ENCODE measurements at regions not wholly inside any gene's neighbourhood (a gene's known extent, or its start where the extent isn't known, plus 50 kb on each side); places are given as distances from the start of the nearest gene placed in this dataset.

GRCh38 chr2:203600286-203600685 lies 65.2 kb upstream of the RAPH1 start:
- no peak for ATAC-seq (ENCODE audit: low FRiP score)
- intact Hi-C loops (cut with DNase I), result no loop called here
- Histone ChIP-seq H3K27ac (ENCODE audit: low read depth in 1 of 2, low read length in 2 of 2) (no peak overlapping the region), H3K4me3 (ENCODE audit: low read length in 2 of 2) (no peak overlapping the region), H3K36me3 (ENCODE audit: control insufficient read depth in 1 of 2, insufficient read depth in 2 of 2, low read length in 1 of 2) (no peaks in the 10 kb centered on the region), H3K4me1 (ENCODE audit: control insufficient read depth in 1 of 2, insufficient read depth in 2 of 2, low read length in 2 of 2) (peaks cover 1 to 3% of the 10 kb centered on the region in 2 donors), H3K27me3 (ENCODE audit: control insufficient read depth in 1 of 2, insufficient read depth in 2 of 2, low read length in 1 of 2) (no peaks in the 10 kb centered on the region), H3K9me3 (ENCODE audit: control insufficient read depth, low read length) (no peaks in the 10 kb centered on the region)
- 95 to 97% methylated on average over 6 of the region's 6 CpGs for whole genome bisulfite sequencing, 2 donors
- DNase-seq, result no peak

GRCh38 chr2:203603456-203604389 lies 68.6 kb upstream of the RAPH1 start:
- no peak for ATAC-seq (ENCODE audit: low FRiP score)
- WGBS, 2 donors, result 49 to 50% methylated on average over 10 of the region's 10 CpGs
- H3K27ac ChIP-seq (ENCODE audit: low read depth in 1 of 2, low read length in 2 of 2), result no peak overlapping the region
- no peaks in the 10 kb centered on the region for H3K9me3 ChIP-seq (ENCODE audit: control insufficient read depth, low read length)
- H3K4me1 ChIP-seq (ENCODE audit: control insufficient read depth in 1 of 2, insufficient read depth in 2 of 2, low read length in 2 of 2), result peaks cover 0 to 1% of the 10 kb centered on the region in 2 donors
- H3K27me3 ChIP-seq (ENCODE audit: control insufficient read depth in 1 of 2, insufficient read depth in 2 of 2, low read length in 1 of 2), result no peaks in the 10 kb centered on the region
- no peak overlapping the region for H3K4me3 ChIP-seq (ENCODE audit: low read length in 2 of 2)
- DNase-seq, result no peak
- intact Hi-C loops (cut with DNase I), result no loop called here
- no peaks in the 10 kb centered on the region for H3K36me3 ChIP-seq (ENCODE audit: control insufficient read depth in 1 of 2, insufficient read depth in 2 of 2, low read length in 1 of 2)

- no peak overlapping the region for H3K4me3 ChIP-seq (ENCODE audit: low read length in 2 of 2)
These were observed 70.2 kb upstream of the RAPH1 start for GRCh38 chr2:203605302-203605701.

DNA sequence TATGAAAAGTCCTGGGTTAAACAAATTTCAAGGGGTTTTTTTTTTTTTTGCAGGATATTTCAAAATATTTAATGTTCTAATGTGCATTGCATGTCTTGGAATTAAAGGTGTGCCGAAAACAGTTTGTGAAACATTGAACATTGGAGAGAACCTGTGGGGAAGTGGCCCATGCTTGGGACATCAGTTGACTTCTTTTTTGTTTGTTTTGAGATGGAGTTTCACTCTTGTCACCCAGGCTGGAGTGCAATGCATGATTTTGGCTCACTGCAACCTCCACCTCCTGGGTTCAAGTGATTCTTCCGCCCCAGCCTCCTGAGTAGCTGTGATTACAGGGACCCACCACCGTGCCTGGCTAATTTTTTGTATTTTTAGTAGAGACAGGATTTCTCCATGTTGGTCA lies 71.0 kb upstream of the RAPH1 start:
- 92 to 95% methylated on average over 3 of the region's 3 CpGs for WGBS, 2 donors

More at GRCh38 chr2:203605302-203605701, 70.2 kb upstream of the RAPH1 start:
- no peaks in the 10 kb centered on the region for H3K27me3 ChIP-seq (ENCODE audit: control insufficient read depth in 1 of 2, insufficient read depth in 2 of 2, low read length in 1 of 2)
- H3K27ac ChIP-seq (ENCODE audit: low read depth in 1 of 2, low read length in 2 of 2), result no peak overlapping the region
- no peaks in the 10 kb centered on the region for H3K9me3 ChIP-seq (ENCODE audit: control insufficient read depth, low read length)
- DNase-seq (no peak), ATAC-seq (ENCODE audit: low FRiP score) (no peak)
- intact Hi-C loops (cut with DNase I), result no loop called here
- H3K36me3 ChIP-seq (ENCODE audit: control insufficient read depth in 1 of 2, insufficient read depth in 2 of 2, low read length in 1 of 2), result no peaks in the 10 kb centered on the region
- WGBS, 2 donors, result 16 to 21% methylated on average over 1 of the region's 1 CpG
- H3K4me1 ChIP-seq (ENCODE audit: control insufficient read depth in 1 of 2, insufficient read depth in 2 of 2, low read length in 2 of 2), result peaks cover 0 to 1% of the 10 kb centered on the region in 2 donors

GRCh38 chr2:203610558-203610957 lies 75.5 kb upstream of the RAPH1 start:
- intact Hi-C loops (cut with DNase I), result no loop called here
- Histone ChIP-seq H3K9me3 (ENCODE audit: control insufficient read depth, low read length) (no peaks in the 10 kb centered on the region), H3K4me3 (ENCODE audit: low read length in 2 of 2) (no peak overlapping the region), H3K27me3 (ENCODE audit: control insufficient read depth in 1 of 2, insufficient read depth in 2 of 2, low read length in 1 of 2) (no peaks in the 10 kb centered on the region), H3K36me3 (ENCODE audit: control insufficient read depth in 1 of 2, insufficient read depth in 2 of 2, low read length in 1 of 2) (no peaks in the 10 kb centered on the region), H3K27ac (ENCODE audit: low read depth in 1 of 2, low read length in 2 of 2) (no peak overlapping the region), H3K4me1 (ENCODE audit: control insufficient read depth in 1 of 2, insufficient read depth in 2 of 2, low read length in 2 of 2) (no peaks in the 10 kb centered on the region)
- DNase-seq, result no peak
- ATAC-seq (ENCODE audit: low FRiP score), result no peak
- WGBS, 2 donors, result 91% methylated on average over 8 of the region's 8 CpGs

More for the DNA sequence above, 71.0 kb upstream of the RAPH1 start:
- no peak for ATAC-seq (ENCODE audit: low FRiP score)
- Histone ChIP-seq H3K27me3 (ENCODE audit: control insufficient read depth in 1 of 2, insufficient read depth in 2 of 2, low read length in 1 of 2) (no peaks in the 10 kb centered on the region), H3K4me3 (ENCODE audit: low read length in 2 of 2) (no peak overlapping the region), H3K27ac (ENCODE audit: low read depth in 1 of 2, low read length in 2 of 2) (no peak overlapping the region), H3K9me3 (ENCODE audit: control insufficient read depth, low read length) (no peaks in the 10 kb centered on the region), H3K4me1 (ENCODE audit: control insufficient read depth in 1 of 2, insufficient read depth in 2 of 2, low read length in 2 of 2) (peaks cover 0 to 1% of the 10 kb centered on the region in 2 donors), H3K36me3 (ENCODE audit: control insufficient read depth in 1 of 2, insufficient read depth in 2 of 2, low read length in 1 of 2) (no peaks in the 10 kb centered on the region)
- DNase-seq, result no peak
- intact Hi-C loops (cut with DNase I), result no loop called here

DNA sequence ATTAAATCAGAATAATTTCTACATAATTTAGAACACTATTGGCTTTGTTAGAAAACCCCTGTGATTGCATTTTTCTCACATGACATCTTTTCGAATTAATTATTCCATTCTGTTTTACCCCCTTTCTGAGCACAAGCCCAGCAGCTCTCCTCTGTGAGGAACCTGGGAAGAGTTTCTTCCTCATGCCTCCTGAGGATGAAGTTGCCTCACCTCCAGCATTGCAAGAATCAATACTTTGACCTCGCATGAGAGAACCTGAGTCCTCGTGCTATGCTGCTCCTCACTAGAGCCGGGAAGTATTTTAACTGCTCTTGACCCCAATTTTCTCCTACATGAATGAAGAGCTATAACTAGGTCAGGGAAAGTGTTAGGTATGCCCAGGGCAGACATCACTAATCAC lies 77.1 kb upstream of the RAPH1 start:
- no peak for ATAC-seq (ENCODE audit: low FRiP score)
- no peaks in the 10 kb centered on the region for H3K4me1 ChIP-seq (ENCODE audit: control insufficient read depth in 1 of 2, insufficient read depth in 2 of 2, low read length in 2 of 2)
- intact Hi-C loops (cut with DNase I), result no loop called here

GRCh38 chr2:203619267-203619878 lies 84.3 kb upstream of the RAPH1 start:
- H3K27me3 ChIP-seq (ENCODE audit: control insufficient read depth in 1 of 2, insufficient read depth in 2 of 2, low read length in 1 of 2), result no peaks in the 10 kb centered on the region
- no peak overlapping the region for H3K27ac ChIP-seq (ENCODE audit: low read depth in 1 of 2, low read length in 2 of 2)
- DNase-seq (no peak), ATAC-seq (ENCODE audit: low FRiP score) (no peak)
- no peak overlapping the region for H3K4me3 ChIP-seq (ENCODE audit: low read length in 2 of 2)
- H3K9me3 ChIP-seq (ENCODE audit: control insufficient read depth, low read length), result no peaks in the 10 kb centered on the region
- WGBS, 2 donors, result 75 to 77% methylated on average over 6 of the region's 6 CpGs
- no peaks in the 10 kb centered on the region for H3K36me3 ChIP-seq (ENCODE audit: control insufficient read depth in 1 of 2, insufficient read depth in 2 of 2, low read length in 1 of 2)
- no peaks in the 10 kb centered on the region for H3K4me1 ChIP-seq (ENCODE audit: control insufficient read depth in 1 of 2, insufficient read depth in 2 of 2, low read length in 2 of 2)
- intact Hi-C loops (cut with DNase I), result no loop called here

More for the DNA sequence above, 77.1 kb upstream of the RAPH1 start:
- no peak for DNase-seq
- H3K27ac ChIP-seq (ENCODE audit: low read depth in 1 of 2, low read length in 2 of 2), result no peak overlapping the region
- H3K36me3 ChIP-seq (ENCODE audit: control insufficient read depth in 1 of 2, insufficient read depth in 2 of 2, low read length in 1 of 2), result no peaks in the 10 kb centered on the region
- no peak overlapping the region for H3K4me3 ChIP-seq (ENCODE audit: low read length in 2 of 2)
- no peaks in the 10 kb centered on the region for H3K27me3 ChIP-seq (ENCODE audit: control insufficient read depth in 1 of 2, insufficient read depth in 2 of 2, low read length in 1 of 2)
- H3K9me3 ChIP-seq (ENCODE audit: control insufficient read depth, low read length), result no peaks in the 10 kb centered on the region
- WGBS, 2 donors, result 90 to 93% methylated on average over 4 of the region's 4 CpGs

GRCh38 chr2:203621981-203622515 lies 84.4 kb upstream of the CD28 start:
- intact Hi-C loops (cut with DNase I), result no loop called here
- peaks cover 0 to 1% of the 10 kb centered on the region in 2 donors for H3K4me1 ChIP-seq (ENCODE audit: control insufficient read depth in 1 of 2, insufficient read depth in 2 of 2, low read length in 2 of 2)
- WGBS, 2 donors, result 64 to 67% methylated on average over 5 of the region's 5 CpGs
- H3K4me3 ChIP-seq (ENCODE audit: low read length in 2 of 2), result no peak overlapping the region
- H3K27ac ChIP-seq (ENCODE audit: low read depth in 1 of 2, low read length in 2 of 2), result no peak overlapping the region
- no peaks in the 10 kb centered on the region for H3K9me3 ChIP-seq (ENCODE audit: control insufficient read depth, low read length)
- no peak for DNase-seq
- H3K36me3 ChIP-seq (ENCODE audit: control insufficient read depth in 1 of 2, insufficient read depth in 2 of 2, low read length in 1 of 2), result no peaks in the 10 kb centered on the region
- ATAC-seq (ENCODE audit: low FRiP score), result no peak
- no peaks in the 10 kb centered on the region for H3K27me3 ChIP-seq (ENCODE audit: control insufficient read depth in 1 of 2, insufficient read depth in 2 of 2, low read length in 1 of 2)

Measured in aorta (tissue), 5 donors.